HEK293T (cell line): ENCODE measurements at regions not wholly inside any gene's neighbourhood (a gene's known extent, or its start where the extent isn't known, plus 50 kb on each side); places are given as distances from the start of the nearest gene placed in this dataset.

ENCODE experiments used
- CTCF ChIA-PET: fragments of 350-600 bp; formaldehyde crosslinking; extraction: SDS; loops from one replicate; lab custom pipeline; 2021; ENCODE audit warnings: antibody characterized with exemption, inconsistent platforms; lab: Yijun Ruan, JAX
- POLR2A ChIA-PET: fragments of 350-600 bp; formaldehyde crosslinking; extraction: SDS; loops from one replicate; lab custom pipeline; 2020; ENCODE audit warnings: antibody characterized with exemption, inconsistent platforms; lab: Yijun Ruan, JAX
- DNase-seq: peaks from one replicate; pipeline ENCODE4 v3.0.0; 2012; ENCODE audit warnings: mixed read lengths; ENCODE audit errors: extremely low spot score
- ARNT ChIP-seq: fragments of 450-650 bp; IDR thresholded peaks from 2 replicates; pipeline ENCODE4 v1.6.1; 2017; ENCODE audit warnings: mild to moderate bottlenecking
- BHLHE40 ChIP-seq: fragments of 450-650 bp; IDR thresholded peaks from 2 replicates; pipeline ENCODE4 v1.6.1; 2016; ENCODE audit warnings: mild to moderate bottlenecking, moderate library complexity, borderline replicate concordance
- CTBP1 ChIP-seq: fragments of 450-650 bp; IDR thresholded peaks from 2 replicates; pipeline ENCODE4 v1.6.1; 2016; ENCODE audit warnings: borderline replicate concordance
- ELF4 ChIP-seq: fragments of 450-650 bp; IDR thresholded peaks from 2 replicates; pipeline ENCODE4 v1.6.1; 2017; ENCODE audit warnings: antibody characterized with exemption
- FOXA1 ChIP-seq: fragments of 450-650 bp; IDR thresholded peaks from 2 replicates; pipeline ENCODE4 v1.6.1; 2016; ENCODE audit warnings: mild to moderate bottlenecking
- FOXK2 ChIP-seq: fragments of 450-650 bp; IDR thresholded peaks from 2 replicates; pipeline ENCODE4 v1.6.1; 2016; ENCODE audit warnings: mild to moderate bottlenecking
- FOXM1 ChIP-seq: fragments of 450-650 bp; IDR thresholded peaks from 2 replicates; pipeline ENCODE4 v1.6.1; 2017; ENCODE audit warnings: mild to moderate bottlenecking, borderline replicate concordance
- HDGF ChIP-seq: fragments of 450-650 bp; IDR thresholded peaks from 2 replicates; pipeline ENCODE4 v1.6.1; 2017; ENCODE audit warnings: antibody characterized with exemption, borderline replicate concordance
- L3MBTL2 ChIP-seq: fragments of 450-650 bp; conservative IDR thresholded peaks from 2 replicates; pipeline ENCODE4 v1.6.1; 2016; ENCODE audit warnings: mild to moderate bottlenecking
- LEF1 ChIP-seq: fragments of 450-650 bp; IDR thresholded peaks from 2 replicates; pipeline ENCODE4 v1.6.1; 2017; ENCODE audit warnings: mild to moderate bottlenecking, borderline replicate concordance
- NFRKB ChIP-seq: fragments of 450-650 bp; IDR thresholded peaks from 2 replicates; pipeline ENCODE4 v1.6.1; 2016; ENCODE audit warnings: mild to moderate bottlenecking, moderate library complexity
- PKNOX1 ChIP-seq: fragments of 450-650 bp; IDR thresholded peaks from 2 replicates; pipeline ENCODE4 v1.6.1; 2016
- SP1 ChIP-seq: fragments of 450-650 bp; IDR thresholded peaks from 2 replicates; pipeline ENCODE4 v1.6.1; 2017
- SUZ12 ChIP-seq: fragments of 450-650 bp; IDR thresholded peaks from 2 replicates; pipeline ENCODE4 v1.6.1; 2016; ENCODE audit warnings: mild to moderate bottlenecking
- TARDBP ChIP-seq: fragments of 450-650 bp; IDR thresholded peaks from 2 replicates; pipeline ENCODE4 v1.6.1; 2016
- ZNF384 ChIP-seq: fragments of 450-650 bp; IDR thresholded peaks from 2 replicates; pipeline ENCODE4 v1.6.1; 2016

- ChIA-PET CTCF (interaction anchor here (0.9 kb wide), 1 partner anchor 16 kb away, joined by 3 read pairs; no protein-coding TSS in a partner anchor), POLR2A (no interaction called here)
- TF ChIP-seq TARDBP, result no peak
- no peak for TF ChIP-seq L3MBTL2
- TF ChIP-seq FOXA1, result no peak
- TF ChIP-seq CTBP1, result no peak
- no peak for TF ChIP-seq ZNF384
- TF ChIP-seq FOXM1, result no peak
- TF ChIP-seq NFRKB, result no peak
- no peak for TF ChIP-seq SUZ12
- no peak for TF ChIP-seq ELF4
- TF ChIP-seq ARNT, result no peak
- no peak for TF ChIP-seq LEF1
- TF ChIP-seq HDGF, result no peak
- no peak for TF ChIP-seq PKNOX1
- no peak for DNase-seq
Observed at GRCh38 chr3:186487819-186488218, 56.4 kb downstream of the CRYGS start.

DNA sequence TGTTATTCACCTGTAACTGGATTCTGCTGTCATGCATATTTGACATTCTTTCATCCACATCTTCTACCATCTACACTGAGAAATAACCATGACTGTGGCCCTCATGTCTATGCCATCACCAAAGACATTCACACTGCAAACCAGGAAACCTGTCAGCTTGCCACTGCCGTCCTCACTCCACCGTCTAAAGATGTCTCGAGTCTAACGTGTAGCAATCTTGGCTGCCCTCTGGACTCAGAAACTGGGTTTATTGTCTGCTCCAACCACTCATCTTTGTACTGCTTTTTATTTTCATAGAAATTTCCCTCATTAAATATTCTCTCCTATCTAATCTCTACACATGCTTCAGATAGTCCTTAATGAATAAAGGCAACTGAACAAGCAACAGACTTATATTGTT, 57.1 kb downstream of the CRYGS start:
- TF ChIP-seq ELF4 (no peak), ZNF384 (no peak), NFRKB (no peak), FOXA1 (no peak), LEF1 (no peak), ARNT (no peak), L3MBTL2 (no peak), TARDBP (no peak), FOXM1 (no peak), BHLHE40 (no peak), SUZ12 (no peak), FOXK2 (no peak), HDGF (no peak), SP1 (no peak)
- ChIA-PET POLR2A (no interaction called here), CTCF (interaction anchor here (0.6 to 0.9 kb wide), 2 partner anchors 15 to 84 kb away, joined by 3 read pairs; no protein-coding TSS in a partner anchor)
- no peak for DNase-seq

GRCh38 chr3:186483611-186484340, 60.4 kb downstream of the CRYGS start:
- no peak for DNase-seq
- ChIA-PET CTCF (no interaction called here), POLR2A (no interaction called here)
- no peak for TF ChIP-seq SP1

GRCh38 chr3:186481526-186481925, 62.7 kb downstream of the CRYGS start:
- POLR2A ChIA-PET, result no interaction called here
- CTCF ChIA-PET, result interaction anchor here (0.6 to 0.7 kb wide), 2 partner anchors 468 to 721 kb away, joined by 3 read pairs; no protein-coding TSS in a partner anchor
- no peak for TF ChIP-seq FOXK2
- TF ChIP-seq BHLHE40, result no peak
- TF ChIP-seq ARNT, result no peak
- no peak for TF ChIP-seq SP1
- TF ChIP-seq FOXA1, result no peak
- no peak for TF ChIP-seq L3MBTL2
- TF ChIP-seq NFRKB, result no peak
- no peak for TF ChIP-seq SUZ12
- no peak for TF ChIP-seq FOXM1
- no peak for TF ChIP-seq HDGF
- no peak for TF ChIP-seq ZNF384
- TF ChIP-seq PKNOX1, result no peak
- DNase-seq, result no peak

GRCh38 chr3:186477876-186478275, 66.3 kb downstream of the CRYGS start:
- TF ChIP-seq BHLHE40 (no peak), FOXK2 (no peak), LEF1 (no peak), SUZ12 (no peak), SP1 (no peak), L3MBTL2 (no peak), ZNF384 (no peak), FOXA1 (no peak), HDGF (no peak), FOXM1 (no peak), ARNT (no peak), CTBP1 (no peak), TARDBP (no peak)
- ChIA-PET CTCF (no interaction called here), POLR2A (no interaction called here)
- DNase-seq, result no peak

- ChIA-PET CTCF (no interaction called here), POLR2A (no interaction called here)
- DNase-seq, result no peak
- TF ChIP-seq FOXK2 (no peak), LEF1 (no peak), BHLHE40 (no peak), CTBP1 (no peak), HDGF (no peak), NFRKB (no peak)
Observed at GRCh38 chr3:186477033-186477432, 67.1 kb downstream of the CRYGS start.

DNA sequence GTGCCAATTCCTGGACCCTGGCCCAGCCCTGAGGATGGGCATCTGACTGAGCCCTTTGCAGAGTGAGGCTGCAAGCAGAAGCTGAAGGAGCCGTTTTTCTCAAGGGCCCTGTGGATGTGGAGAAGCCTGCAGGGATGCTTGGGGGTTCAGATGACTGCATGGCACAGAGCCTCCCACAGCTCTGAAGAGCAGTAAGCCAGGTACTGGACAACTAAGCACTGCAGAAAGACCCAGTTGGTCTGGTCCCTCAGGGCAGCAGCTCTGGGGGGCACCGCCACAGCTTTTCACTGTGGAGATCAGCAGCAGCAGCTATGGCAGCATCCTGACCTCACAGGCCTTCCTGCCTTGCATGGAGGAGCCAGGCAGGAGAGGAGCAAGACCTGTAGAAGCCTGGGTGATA, 67.6 kb downstream of the CRYGS start:
- DNase-seq, result no peak
- TF ChIP-seq FOXK2, result no peak
- POLR2A ChIA-PET, result no interaction called here
- CTCF ChIA-PET, result no interaction called here
